Hematopoietic multipotent progenitor cell treated with erythropoietin and hydrocortisone succinate and interleukin-3 and kit ligand, for 17 days (in vitro differentiated cells): ENCODE measurements at regions not wholly inside any gene's neighbourhood (a gene's known extent, or its start where the extent isn't known, plus 50 kb on each side); places are given as distances from the start of the nearest gene placed in this dataset.

Experiments
- DNase-seq: peaks from one replicate; pipeline ENCODE4 v3.0.0-alpha.2; 2015; ENCODE audit warnings: low spot score

DNA sequence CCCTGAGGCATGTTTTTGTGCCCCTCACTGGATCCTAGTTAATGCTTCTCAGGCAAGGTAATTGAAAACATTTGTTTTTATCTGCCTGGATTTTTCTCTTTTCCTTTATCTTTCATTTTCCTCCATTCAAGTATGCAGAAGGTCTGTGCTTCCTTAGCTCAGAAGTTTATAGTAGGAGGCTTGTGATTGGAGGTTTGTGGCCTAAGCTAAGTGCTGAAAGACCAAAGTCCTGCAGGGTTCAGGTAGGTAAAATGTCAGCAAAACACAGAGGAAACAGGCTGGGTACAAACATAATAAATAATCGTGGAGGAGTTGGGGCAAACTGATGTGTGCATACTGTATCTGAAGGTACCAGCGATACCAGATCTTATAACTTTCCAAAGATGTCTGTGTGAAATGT lies 230.9 kb upstream of the KLF4 start:
- DNase-seq: no peak

DNA sequence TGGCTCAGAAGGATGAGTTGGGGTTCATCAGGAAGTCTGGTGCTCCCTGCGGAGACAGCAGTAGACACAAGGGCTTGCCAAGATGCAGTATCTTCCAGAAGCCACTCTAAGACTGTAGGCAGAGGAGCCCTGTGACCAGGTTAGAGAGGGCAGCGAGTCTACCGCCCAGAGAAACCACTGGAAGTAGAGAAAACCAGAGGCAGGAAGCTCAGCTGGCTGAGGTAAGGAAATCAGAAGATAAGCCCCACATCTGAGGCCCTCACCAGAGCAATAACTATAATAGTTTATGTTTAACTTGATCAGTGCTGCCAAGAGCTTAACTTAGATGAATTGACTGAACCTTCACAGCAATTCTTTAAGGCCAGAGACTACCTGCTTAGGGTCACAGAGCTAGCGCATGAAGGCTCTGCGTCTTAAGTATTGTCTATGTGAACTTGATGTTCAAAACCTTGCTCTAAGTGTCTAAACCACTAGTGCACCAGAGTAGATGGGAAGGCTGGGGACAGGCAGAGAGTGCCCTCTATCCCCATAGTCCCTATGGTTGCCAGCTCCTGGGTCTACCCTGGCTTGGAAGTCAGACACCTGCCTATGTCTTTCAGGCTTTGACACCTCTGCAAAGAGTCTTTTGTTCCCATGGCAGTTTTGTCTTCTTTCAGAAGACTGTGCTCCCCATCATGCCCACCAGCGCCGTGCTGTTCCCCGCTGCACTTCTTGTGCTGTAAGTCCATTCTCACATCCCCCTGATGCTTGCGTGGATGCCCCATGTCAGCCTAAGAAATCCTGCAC lies 228.2 kb upstream of the KLF4 start:
- no peak for DNase-seq

DNA sequence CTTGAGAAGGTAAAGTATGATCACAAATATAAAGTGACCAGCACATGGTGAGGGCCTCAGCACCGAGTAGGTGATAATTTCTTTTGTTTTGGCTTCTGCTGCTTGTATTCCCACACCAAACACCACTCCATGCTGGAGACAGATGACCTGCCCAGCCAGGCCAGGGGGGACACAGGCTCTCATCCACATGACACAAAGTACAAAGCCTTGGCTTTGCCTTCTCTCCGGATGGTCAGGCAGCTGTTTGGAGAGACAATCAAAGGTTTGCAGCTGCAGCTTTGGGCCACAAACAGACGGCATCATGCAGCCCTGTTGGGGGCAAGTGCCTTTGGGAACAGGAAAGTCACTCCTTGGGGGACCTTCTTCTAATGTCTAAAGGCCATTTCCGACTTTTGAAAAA lies 226.2 kb upstream of the KLF4 start:
- DNase-seq: no peak

DNA sequence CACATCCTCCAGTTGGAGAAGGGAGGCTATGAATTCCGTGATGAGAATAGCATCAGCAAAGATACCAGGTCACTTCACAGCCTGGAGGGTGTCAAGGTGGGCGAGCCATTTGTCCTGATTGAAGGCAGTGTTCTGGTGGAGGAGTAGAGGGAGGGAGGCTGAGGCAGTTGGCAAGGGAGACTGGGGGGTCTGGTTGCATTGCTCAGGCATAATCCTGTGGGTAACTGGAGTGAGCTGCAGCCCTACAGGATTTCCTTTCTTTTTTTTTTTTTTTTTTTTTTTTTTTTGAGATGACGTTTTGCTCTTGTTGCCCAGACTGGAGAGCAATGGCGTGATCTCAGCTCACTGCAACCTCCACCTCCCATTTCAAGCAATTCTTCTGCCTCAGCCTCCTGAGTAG lies 223.9 kb upstream of the KLF4 start:
- no peak for DNase-seq

DNA sequence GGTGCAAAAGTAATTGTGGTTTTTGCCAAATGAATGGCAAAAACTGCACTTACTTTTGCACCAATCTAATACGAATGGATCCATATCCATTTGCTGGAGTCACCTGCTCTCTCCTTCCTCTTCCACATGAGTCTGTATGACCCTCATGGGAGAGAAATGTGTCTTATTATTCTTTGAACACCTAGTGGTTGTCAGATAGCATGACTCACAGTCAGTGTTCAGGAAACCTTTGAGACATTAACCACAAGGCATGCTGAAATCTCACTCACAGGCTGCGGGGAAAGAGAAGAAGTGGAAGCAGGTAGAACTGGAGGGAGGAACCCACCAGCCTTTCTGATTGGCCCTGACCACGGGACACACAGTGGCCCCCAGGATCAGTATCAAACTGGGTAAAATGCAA lies 222.8 kb upstream of the KLF4 start:
- no peak for DNase-seq

DNA sequence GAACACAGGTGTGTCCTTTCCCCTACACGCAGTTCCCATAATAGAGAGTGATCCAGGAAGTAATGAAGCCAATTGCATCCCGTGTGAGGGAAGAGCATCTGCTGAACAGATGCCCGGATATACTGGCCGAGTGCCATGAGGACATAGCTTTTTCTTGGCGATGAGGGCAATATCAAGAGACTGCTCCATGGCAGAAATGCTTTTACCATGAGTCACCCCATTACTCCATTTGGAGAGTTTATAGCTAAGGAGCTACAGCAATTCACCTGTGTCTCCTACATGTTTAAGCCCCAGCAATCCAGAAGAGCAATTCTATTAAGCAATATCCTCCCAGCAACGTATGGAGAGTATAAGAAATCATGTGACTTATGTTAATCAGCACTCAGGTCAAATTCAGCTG lies 222.0 kb upstream of the KLF4 start:
- no peak for DNase-seq

DNA sequence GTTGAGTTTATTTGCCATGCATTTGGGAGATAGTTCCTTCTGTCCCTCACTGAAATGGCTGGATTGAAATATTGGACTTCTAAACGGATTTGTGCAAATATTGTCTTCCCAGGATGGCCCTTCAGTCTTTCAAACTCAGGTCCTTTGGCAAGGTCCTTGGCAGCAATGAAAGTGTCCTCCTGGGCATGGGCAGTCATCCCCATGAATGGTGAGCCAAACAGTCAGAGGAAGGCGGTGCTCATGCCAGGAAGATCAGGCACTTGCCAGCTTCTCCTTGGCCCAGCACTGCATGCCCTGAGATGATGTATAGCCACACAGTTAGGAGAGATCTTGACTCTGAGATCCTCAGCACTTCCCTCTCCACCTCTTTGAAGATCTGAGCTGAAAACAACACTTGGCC lies 221.4 kb upstream of the KLF4 start:
- DNase-seq: no peak

DNA sequence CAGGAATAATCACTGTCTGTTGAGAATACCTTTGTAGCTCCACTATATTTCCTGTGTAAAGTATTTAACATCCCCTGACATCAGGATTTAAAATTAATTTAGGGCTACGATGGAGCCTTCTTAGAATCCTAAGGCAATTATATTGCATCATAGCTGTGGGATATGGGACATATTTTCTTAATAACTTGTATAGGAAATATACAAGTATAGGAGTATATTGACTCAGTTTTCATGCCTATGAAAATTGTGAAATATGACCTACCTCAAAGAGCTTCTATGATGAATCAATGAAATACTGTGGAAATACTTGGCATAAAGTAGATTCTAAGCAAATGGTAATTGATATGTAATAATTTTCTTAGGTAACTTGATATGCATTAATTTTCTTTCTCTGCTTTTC lies 221.0 kb upstream of the KLF4 start:
- no peak for DNase-seq

DNA sequence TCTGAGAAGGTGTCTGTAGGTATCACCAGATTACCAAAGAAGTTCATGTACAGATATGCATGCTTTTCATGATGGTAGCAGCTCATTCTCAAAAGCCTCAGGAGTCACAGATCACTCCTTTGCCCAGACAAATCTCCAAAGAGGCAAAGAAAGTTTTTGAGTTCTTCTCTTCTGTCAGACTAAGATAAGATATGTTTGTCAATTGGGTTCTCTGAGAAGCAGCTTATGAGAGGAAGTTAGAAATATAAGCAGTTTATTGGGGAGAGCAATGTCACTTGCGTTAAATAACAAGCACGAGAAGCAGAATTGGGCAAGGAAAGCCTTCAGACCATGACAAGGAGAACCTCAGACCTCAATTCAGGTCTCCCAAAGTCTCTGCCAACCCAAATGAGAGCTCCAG lies 219.2 kb upstream of the KLF4 start:
- DNase-seq: no peak

DNA sequence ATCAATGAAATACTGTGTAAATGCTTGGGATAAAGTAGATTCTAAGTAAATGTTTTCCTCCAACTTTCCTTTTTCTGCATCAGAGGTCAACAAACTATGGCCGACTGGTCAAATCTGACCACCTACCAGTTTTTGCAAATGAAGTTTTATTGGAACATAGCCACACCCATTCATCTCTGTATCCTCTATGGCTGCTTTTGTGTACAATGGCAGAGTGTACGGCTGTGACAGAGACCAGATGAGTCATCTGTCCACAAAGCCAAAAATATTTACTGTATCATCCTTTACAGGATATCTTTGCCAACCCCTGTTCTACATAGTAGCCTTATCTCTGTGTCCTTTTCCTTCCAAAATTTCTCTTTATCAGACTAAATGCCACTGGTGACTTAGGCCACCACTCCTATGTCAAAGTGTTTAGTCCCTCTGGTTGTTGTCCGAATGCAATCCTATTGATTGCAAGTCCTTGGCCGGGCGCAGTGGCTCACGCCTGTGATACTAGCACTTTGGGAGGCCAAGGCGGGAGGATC lies 218.4 kb upstream of the KLF4 start:
- no peak for DNase-seq

DNA sequence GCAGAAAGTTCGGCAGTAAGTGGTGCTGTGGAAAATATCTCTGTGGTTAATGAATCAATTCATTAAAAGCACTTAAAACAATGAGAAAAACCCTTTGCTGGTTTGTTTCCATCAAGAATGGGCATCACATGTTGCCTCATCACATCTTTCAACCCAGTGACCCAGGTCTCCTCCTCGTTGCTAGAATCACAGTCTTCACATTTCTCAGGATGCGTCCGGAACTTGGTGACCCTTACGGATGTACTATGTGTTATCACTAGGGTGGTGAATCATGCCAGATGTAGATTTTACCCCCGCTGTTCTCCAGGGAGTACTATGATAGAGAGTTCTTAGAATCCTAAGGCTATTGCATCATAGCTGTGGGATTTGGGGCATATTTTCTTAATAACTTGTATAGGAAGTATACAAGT lies 217.9 kb upstream of the KLF4 start:
- DNase-seq: no peak

DNA sequence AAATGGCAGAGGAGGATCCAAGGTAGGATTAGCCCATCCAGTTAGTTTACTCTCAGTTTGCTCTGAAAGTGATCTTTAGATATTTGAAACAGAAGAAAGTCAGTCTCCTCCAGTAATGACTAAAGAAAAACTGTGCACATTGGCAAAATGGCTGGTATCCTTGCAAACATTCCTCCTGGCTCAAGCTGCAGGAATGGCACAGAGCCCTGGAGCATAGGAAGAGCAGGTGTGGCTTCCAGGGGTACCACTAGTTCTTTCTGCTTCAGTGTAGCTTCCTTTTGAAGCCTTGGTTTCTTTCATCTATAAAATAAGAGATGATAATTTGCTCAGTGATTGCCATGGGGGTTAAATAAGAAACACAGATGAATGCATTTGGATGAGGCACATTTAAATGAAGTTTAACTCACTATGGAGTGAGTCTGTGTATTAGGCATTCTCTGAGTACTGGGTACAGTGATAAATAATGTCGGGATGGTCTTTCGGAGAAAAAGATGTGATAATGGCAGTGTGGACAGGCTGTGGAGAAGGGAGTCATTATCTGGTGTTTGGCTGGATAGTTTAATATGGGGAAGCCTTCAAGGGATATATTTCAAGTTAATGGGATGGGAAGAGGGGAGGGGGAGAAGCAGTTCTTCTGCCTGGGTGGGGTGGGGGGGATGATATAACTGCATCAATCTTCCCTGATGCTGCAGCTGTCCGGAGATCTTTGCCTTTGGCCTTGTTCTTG lies 217.3 kb upstream of the KLF4 start:
- no peak for DNase-seq

DNA sequence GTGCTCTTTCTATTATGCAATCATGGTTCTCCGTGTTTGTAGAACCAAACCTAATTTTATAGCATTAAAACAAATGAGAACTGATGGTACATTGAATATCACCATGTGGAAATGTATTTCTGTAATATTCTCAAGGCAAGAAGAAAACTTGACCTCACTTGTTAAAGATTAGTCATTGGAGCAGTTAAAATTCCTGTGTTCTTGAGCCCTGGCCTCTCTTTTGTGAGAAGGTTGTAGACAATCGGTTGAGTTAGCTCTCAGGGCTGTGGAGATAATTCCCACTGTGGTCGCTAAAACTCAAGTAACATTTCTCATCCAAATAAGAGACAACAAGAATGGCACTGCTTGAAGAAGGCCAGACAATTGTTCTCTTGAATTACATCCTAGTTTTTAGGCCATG lies 216.0 kb upstream of the KLF4 start:
- DNase-seq: no peak

DNA sequence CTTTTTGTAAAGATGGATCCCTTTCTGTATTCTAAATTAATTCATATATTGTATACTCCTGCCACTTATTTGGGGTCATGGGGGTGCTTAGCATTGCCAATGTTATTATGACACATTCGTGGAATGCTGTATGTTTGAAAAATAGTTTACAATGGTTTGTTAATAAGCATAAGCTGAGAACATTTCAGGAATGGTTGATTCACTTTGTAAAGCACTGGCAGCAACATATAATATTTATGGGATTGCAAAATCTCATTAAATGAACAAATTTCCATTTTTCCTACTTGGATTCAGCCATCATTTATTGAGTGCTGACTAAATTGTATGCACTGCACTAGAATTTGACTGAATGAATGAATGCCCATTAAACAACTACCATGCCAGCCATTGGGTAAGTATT lies 215.2 kb upstream of the KLF4 start:
- no peak for DNase-seq

DNA sequence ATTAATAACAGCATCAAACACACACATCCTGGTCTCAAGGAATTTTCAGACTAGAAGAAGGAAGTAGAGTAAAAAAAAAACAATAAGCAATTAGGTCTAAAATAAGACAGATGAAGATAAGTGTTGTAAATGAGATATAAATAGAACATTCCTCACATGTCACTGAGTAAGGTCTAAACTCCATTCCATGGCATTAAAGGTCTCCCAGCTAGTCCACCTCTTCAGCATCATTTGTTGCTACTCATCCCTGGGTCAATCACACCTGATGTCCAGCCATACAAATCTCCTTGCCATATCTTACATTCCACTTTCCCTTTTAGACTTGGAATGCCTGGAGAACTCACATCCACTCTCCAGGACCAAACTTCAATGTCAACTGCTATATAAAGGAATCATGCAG lies 214.1 kb upstream of the KLF4 start:
- DNase-seq: no peak

DNA sequence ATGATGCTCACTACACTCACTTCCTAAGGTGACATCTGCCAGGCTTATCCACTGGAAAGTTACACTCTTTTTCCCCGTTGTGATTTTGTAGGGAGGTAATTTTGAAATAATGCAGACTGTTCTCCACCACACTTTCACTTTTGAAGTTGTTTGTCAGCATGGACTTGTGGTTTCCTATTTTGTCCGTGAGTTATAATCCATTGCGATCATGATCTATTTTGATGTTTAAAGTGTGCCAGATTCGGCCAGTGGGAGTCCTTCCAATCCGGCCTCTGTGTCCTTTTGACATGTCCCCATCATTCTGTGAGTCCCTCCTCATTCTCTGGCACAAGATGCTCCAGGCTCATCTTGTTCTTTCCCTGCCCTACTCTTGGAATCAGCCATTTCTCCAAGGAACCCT lies 211.3 kb upstream of the KLF4 start:
- no peak for DNase-seq

DNA sequence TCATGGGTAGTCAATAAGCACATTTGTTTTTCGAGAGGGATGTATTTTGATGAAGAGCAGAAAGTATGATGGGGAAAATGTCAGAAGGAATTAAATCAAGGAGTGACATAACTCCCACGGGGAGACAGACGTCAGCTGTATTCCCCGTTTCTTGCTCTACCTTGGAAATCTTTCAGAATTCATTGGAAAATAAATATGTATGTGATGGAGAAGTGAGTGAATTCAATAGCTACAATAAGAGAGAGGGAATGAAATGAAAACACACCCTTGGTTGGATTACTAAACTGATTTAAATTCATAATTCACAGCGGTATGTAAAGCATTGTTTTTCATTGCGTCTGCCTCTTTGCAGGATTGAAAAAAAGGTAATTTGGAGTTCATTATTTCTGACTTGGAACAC lies 209.7 kb upstream of the KLF4 start:
- no peak for DNase-seq

DNA sequence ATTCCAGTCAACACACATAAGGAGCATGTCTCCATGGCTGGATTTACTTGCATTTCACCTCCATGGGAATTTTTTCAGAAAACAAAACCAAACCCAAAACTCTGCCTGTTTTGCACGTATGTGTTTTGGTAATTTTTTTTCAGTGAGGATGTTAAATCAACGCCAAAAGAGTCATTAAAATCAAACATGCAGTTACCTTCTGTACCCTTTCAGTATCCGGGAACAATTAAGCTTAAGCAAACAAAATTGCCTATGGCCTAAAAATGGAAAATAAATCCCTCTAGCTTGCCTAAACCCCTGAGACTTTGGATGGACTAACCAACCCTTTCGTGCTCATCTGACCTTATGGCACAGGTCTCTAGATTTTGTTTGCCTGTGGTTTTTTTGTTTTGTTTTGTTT lies 209.2 kb upstream of the KLF4 start:
- no peak for DNase-seq

DNA sequence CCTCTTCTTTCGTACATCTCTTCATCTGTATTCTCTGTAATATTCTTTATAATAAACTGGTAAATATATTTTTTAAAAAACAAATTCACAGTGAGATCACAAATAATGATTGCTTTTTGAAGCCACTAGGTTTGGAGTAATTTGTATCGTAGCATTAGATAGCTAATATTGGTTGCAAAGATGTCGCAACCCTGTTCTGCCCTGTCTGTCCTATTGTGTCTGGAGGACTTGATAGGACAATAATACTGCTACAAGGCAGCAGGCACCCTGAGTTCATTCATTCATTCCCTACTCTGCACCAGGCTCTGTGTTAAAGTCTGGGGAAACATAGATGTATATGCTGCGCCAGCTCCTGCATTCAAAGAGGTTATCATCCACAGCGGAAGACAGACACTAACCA lies 206.7 kb upstream of the KLF4 start:
- no peak for DNase-seq

DNA sequence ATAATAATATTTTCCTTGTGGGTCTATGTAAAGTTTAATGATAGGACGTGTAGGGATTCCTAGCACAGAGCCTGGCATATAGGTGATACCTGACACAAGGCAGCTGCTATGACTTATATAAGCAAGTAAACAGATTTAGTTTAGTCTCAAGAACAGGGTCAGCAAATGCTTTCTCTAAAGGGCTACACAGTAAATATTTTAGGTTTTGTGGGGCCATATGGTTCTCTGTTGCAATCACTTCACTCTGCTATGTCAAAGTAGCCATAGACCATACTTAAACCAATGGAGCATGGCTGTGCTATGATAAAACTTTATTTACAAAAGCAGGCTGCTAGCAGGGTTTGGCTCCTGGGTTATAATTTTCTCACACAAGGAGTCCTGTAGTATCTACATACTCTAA lies 204.8 kb upstream of the KLF4 start:
- no peak for DNase-seq

DNA sequence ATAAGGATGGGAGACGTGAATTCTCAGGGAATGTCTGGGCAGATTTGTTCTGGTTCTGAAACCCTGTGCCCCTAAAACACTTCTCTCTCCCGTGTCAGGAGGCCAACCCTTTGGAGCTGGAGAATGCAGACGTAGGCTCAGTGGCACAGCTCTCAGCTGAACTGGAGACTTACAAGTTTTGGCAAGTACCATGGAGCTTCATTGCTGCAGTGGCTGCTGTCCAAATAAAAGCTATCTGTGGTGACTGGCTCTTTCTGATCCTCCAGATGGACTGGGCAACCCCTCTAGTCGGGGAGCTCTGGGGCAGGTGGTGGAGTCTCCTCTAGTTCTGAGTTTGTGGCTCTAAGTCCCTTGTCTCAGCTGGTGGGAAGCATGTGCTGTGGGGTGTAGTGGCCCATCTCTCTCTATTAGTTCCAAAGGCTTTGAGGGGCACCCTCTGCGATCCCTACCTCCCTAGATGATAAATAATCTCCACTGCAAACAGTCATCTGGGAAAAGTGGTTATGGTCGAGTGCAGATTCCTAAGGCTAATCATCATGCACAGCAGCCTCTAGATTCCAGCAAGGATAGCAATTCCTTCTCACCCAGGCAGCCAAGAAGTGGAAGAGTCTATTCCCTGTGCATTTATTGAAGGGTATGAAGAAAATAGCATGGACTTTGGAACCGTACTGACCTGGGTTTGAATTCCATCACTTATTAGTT lies 204.2 kb upstream of the KLF4 start:
- DNase-seq: no peak

DNA sequence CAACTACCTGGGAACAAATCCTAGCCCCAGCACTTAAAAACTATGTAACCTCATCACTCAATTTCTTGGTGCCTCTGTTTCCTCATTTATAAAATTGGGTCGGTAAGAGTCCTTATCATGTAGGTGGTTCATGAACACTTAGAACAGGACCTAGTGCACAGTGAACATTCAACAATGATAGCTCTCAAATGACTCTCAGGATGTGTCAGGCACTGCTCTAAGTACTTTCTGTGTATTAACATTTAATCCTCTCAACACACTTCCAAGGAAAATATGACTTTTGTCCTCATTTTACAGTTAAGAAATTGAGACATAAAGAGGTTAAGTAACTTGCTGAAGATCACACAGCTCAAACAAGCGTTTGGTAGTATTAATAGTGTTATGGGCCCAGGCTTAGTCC lies 202.1 kb upstream of the KLF4 start:
- no peak for DNase-seq

DNA sequence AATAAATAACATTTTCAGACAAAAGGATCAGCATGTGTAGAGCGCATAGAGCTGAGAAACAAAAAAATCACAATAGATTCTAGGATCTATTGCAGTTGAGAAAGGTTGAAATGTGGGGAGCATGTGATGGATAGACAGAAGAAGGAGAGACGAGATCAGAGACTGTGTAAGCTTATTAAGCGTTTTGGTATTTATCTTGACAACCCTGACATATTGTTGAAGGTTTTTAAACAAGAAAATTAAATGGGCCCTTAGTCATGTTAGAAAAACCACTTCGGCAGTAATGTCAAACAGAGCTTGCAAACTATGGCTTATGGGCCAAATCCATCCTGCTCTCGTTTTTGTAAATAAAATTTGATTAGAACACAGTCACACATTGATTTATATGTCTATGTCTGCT lies 200.5 kb upstream of the KLF4 start:
- DNase-seq: no peak
